Esophagus squamous epithelium (tissue), 5 donors: ENCODE measurements at regions not wholly inside any gene's neighbourhood (a gene's known extent, or its start where the extent isn't known, plus 50 kb on each side); places are given as distances from the start of the nearest gene placed in this dataset.

Experiments used
- DNase-seq: peaks from one replicate; lab custom pipeline; 2025; lab: John Stamatoyannopoulos, UW
- H3K27ac ChIP-seq, 4 donors: fragments of 200-600 bp; sonication (generic); one replicate each; pipeline ENCODE4 v1.5.1; 2016 to 2019; ENCODE audit warnings: mild to moderate bottlenecking in 1 of 4
- H3K27me3 ChIP-seq, 4 donors: fragments of 200-600 bp; sonication (generic); 1 replicate in 3 of 4; 2 replicates in 1 of 4; pipeline versions ENCODE4 v1.5.1 to v1.6.0; 2017 to 2021; ENCODE audit warnings: antibody characterized with exemption in 1 of 4
- H3K36me3 ChIP-seq, 3 donors: fragments of 200-600 bp; sonication (generic); one replicate each; pipeline ENCODE4 v1.5.1; 2016 to 2019
- H3K4me1 ChIP-seq, 3 donors: fragments of 200-600 bp; sonication (generic); one replicate each; pipeline ENCODE4 v1.5.1; 2017 to 2019
- H3K4me3 ChIP-seq, 4 donors: fragments of 200-600 bp; sonication (generic); 1 replicate in 3 of 4; 2 replicates in 1 of 4; pipeline ENCODE4 v1.5.1; 2016 to 2019; ENCODE audit warnings: mild to moderate bottlenecking in 2 of 4, moderate library complexity in 1 of 4
- H3K9me3 ChIP-seq, 3 donors: fragments of 200-600 bp; sonication (generic); one replicate each; pipeline ENCODE4 v1.5.1; 2016 to 2019
- CTCF ChIP-seq, 6 experiments: fragments of 450-650 bp in 4 of 6; fragments of 200-600 bp in 2 of 6; sonication (generic) in 2 of 6; IDR thresholded peaks; one replicate each; pipeline ENCODE4 v1.5.1; 2016 to 2019; ENCODE audit warnings: antibody characterized with exemption in 6 of 6, mild to moderate bottlenecking in 4 of 6, moderate library complexity in 4 of 6
- POLR2A ChIP-seq, 4 donors: fragments of 450-650 bp; IDR thresholded peaks; one replicate each; pipeline ENCODE4 v1.6.1; 2017; ENCODE audit warnings: antibody characterized with exemption in 4 of 4, mild to moderate bottlenecking in 4 of 4, moderate library complexity in 3 of 4
- WGBS, 2 donors: methylation state at CpG; one replicate each; pipeline ENCODE4 v1.1.5; 2018; 5-methylcytosine and 5-hydroxymethylcytosine counted together
- intact Hi-C: fragments of 100-400 bp; cut with DNase I; formaldehyde crosslinking; loops from one replicate; pipeline ENCODE4 v1.15.0; 2022
- donor health status: DM: yes; HTN: yes; CAD: no.

- H3K4me3 ChIP-seq: no peak overlapping the region
- intact Hi-C loops: no loop called here
- TF ChIP-seq CTCF (IDR thresholded peaks at IDR 0.05) (no peak), POLR2A (IDR thresholded peaks at IDR 0.05) (no peak)
- DNase-seq: no peak
- no peaks in the 10 kb centered on the region for H3K27me3 ChIP-seq
- H3K27ac ChIP-seq: no peak overlapping the region
- H3K9me3 ChIP-seq: no peaks in the 10 kb centered on the region
- no peaks in the 10 kb centered on the region for H3K36me3 ChIP-seq
- no peaks in the 10 kb centered on the region for H3K4me1 ChIP-seq
Measured at GRCh38 chr12:18207266-18207665, 54.1 kb upstream of the PIK3C2G start.

- no peak overlapping the region for H3K4me3 ChIP-seq
- no peak for DNase-seq
- H3K36me3 ChIP-seq: no peaks in the 10 kb centered on the region
- 82 to 85% methylated on average over 12 to 13 of the region's 13 CpGs for WGBS, 2 donors
- intact Hi-C loops: no loop called here
- H3K27ac ChIP-seq: no peak overlapping the region
- no peaks in the 10 kb centered on the region for H3K9me3 ChIP-seq
- TF ChIP-seq POLR2A (IDR thresholded peaks at IDR 0.05) (no peak), CTCF (IDR thresholded peaks at IDR 0.05) (no peak)
- no peaks in the 10 kb centered on the region for H3K27me3 ChIP-seq
- H3K4me1 ChIP-seq: no peaks in the 10 kb centered on the region
Measured at GRCh38 chr12:18206198-18206597, 55.1 kb upstream of the PIK3C2G start.

GRCh38 chr12:18204053-18204452 is 57.3 kb upstream of the PIK3C2G start:
- H3K4me3 ChIP-seq: no peak overlapping the region
- intact Hi-C loops: no loop called here
- H3K27ac ChIP-seq: no peak overlapping the region

GRCh38 chr12:18192119-18192518 is 69.2 kb upstream of the PIK3C2G start:
- no peak for DNase-seq
- H3K36me3 ChIP-seq: no peaks in the 10 kb centered on the region
- H3K27ac ChIP-seq: no peak overlapping the region
- TF ChIP-seq CTCF (IDR thresholded peaks at IDR 0.05) (no peak), POLR2A (IDR thresholded peaks at IDR 0.05) (no peak)
- H3K4me3 ChIP-seq: no peak overlapping the region
- no peaks in the 10 kb centered on the region for H3K9me3 ChIP-seq
- intact Hi-C loops: no loop called here
- H3K27me3 ChIP-seq: no peaks in the 10 kb centered on the region
- no peaks in the 10 kb centered on the region for H3K4me1 ChIP-seq

More at GRCh38 chr12:18204053-18204452, 57.3 kb upstream of the PIK3C2G start:
- TF ChIP-seq CTCF (IDR thresholded peaks at IDR 0.05): no peak
- TF ChIP-seq POLR2A (IDR thresholded peaks at IDR 0.05): no peak
- WGBS, 2 donors: 82 to 86% methylated on average over 4 of the region's 4 CpGs
- DNase-seq: no peak
- H3K9me3 ChIP-seq: no peaks in the 10 kb centered on the region
- H3K27me3 ChIP-seq: no peaks in the 10 kb centered on the region
- H3K4me1 ChIP-seq: no peaks in the 10 kb centered on the region
- H3K36me3 ChIP-seq: no peaks in the 10 kb centered on the region

GRCh38 chr12:18183141-18183540 is 78.2 kb upstream of the PIK3C2G start:
- TF ChIP-seq POLR2A (IDR thresholded peaks at IDR 0.05) (no peak), CTCF (IDR thresholded peaks at IDR 0.05) (no peak)
- WGBS, 2 donors: 66 to 72% methylated on average over 2 of the region's 2 CpGs
- Histone ChIP-seq H3K9me3 (no peaks in the 10 kb centered on the region), H3K4me3 (no peak overlapping the region), H3K4me1 (no peaks in the 10 kb centered on the region), H3K36me3 (no peaks in the 10 kb centered on the region), H3K27me3 (no peaks in the 10 kb centered on the region), H3K27ac (no peak overlapping the region)
- no peak for DNase-seq
- intact Hi-C loops: no loop called here
